ENCODE measurements at regions not wholly inside any gene's neighbourhood (a gene's known extent, or its start where the extent isn't known, plus 50 kb on each side); places are given as distances from the start of the nearest gene placed in this dataset.

- Histone ChIP-seq H3K4me2 (ENCODE audit: low read length) (no peak overlapping the region), H4K20me1 (ENCODE audit: control insufficient read depth, insufficient read depth, low read depth, low read length) (no peaks in the 10 kb centered on the region), H3K9me3 (ENCODE audit: control insufficient read depth, insufficient read depth, low read length) (peaks cover 2% of the 10 kb centered on the region; the same call in 1 of the 2 replicates), H3K27me3 (ENCODE audit: control insufficient read depth, low read length) (no peaks in the 10 kb centered on the region), H3K4me3 (ENCODE audit: low read length) (no peak overlapping the region), H3K36me3 (ENCODE audit: control insufficient read depth, low read length) (no peaks in the 10 kb centered on the region), H3K79me2 (ENCODE audit: control insufficient read depth, low read length) (no peaks in the 10 kb centered on the region), H3F3A (ENCODE audit: control insufficient read depth, insufficient read depth) (no peaks in the 10 kb centered on the region), H3K4me1 (ENCODE audit: control insufficient read depth, low read length) (no peaks in the 10 kb centered on the region), H3K9me2 (replicated peaks; ENCODE audit: control insufficient read depth, low read length) (no peaks in the 10 kb centered on the region), H3K27ac (ENCODE audit: low read depth, low read length) (no peak overlapping the region)
- no peak for TF ChIP-seq CTCF (IDR thresholded peaks at IDR 0.05; ENCODE audit: low read depth, low read length, poor library complexity, severe bottlenecking)
- TF ChIP-seq EZH2phosphoT487 (IDR thresholded peaks at IDR 0.05; ENCODE audit: borderline replicate concordance, low read length) = no peak
Observed at GRCh38 chr7:68025369-68025768, 1028.7 kb downstream of the TYW1 start.

- no peak overlapping the region for H3K4me2 ChIP-seq (ENCODE audit: low read length)
- H3K4me3 ChIP-seq (ENCODE audit: low read length) = no peak overlapping the region
- H3K9me2 ChIP-seq (replicated peaks; ENCODE audit: control insufficient read depth, low read length) = no peaks in the 10 kb centered on the region
- no peaks in the 10 kb centered on the region for H3F3A ChIP-seq (ENCODE audit: control insufficient read depth, insufficient read depth)
- TF ChIP-seq CTCF (IDR thresholded peaks at IDR 0.05; ENCODE audit: low read depth, low read length, poor library complexity, severe bottlenecking) = no peak
- no peak for TF ChIP-seq EZH2phosphoT487 (IDR thresholded peaks at IDR 0.05; ENCODE audit: borderline replicate concordance, low read length)
- no peaks in the 10 kb centered on the region for H3K27me3 ChIP-seq (ENCODE audit: control insufficient read depth, low read length)
- H3K27ac ChIP-seq (ENCODE audit: low read depth, low read length) = no peak overlapping the region
- H3K9me3 ChIP-seq (ENCODE audit: control insufficient read depth, insufficient read depth, low read length) = no peaks in the 10 kb centered on the region
- H3K36me3 ChIP-seq (ENCODE audit: control insufficient read depth, low read length) = no peaks in the 10 kb centered on the region
- H3K4me1 ChIP-seq (ENCODE audit: control insufficient read depth, low read length) = no peaks in the 10 kb centered on the region
- no peaks in the 10 kb centered on the region for H3K79me2 ChIP-seq (ENCODE audit: control insufficient read depth, low read length)
- no peaks in the 10 kb centered on the region for H4K20me1 ChIP-seq (ENCODE audit: control insufficient read depth, insufficient read depth, low read depth, low read length)
Observed at GRCh38 chr7:68030530-68030929, 1033.9 kb downstream of the TYW1 start.

GRCh38 chr7:68031180-68031943 lies 1034.7 kb downstream of the TYW1 start:
- H3K27ac ChIP-seq (ENCODE audit: low read depth, low read length) = no peak overlapping the region
- no peaks in the 10 kb centered on the region for H3K9me2 ChIP-seq (replicated peaks; ENCODE audit: control insufficient read depth, low read length)
- H3F3A ChIP-seq (ENCODE audit: control insufficient read depth, insufficient read depth) = no peaks in the 10 kb centered on the region
- H3K4me1 ChIP-seq (ENCODE audit: control insufficient read depth, low read length) = no peaks in the 10 kb centered on the region
- H3K79me2 ChIP-seq (ENCODE audit: control insufficient read depth, low read length) = no peaks in the 10 kb centered on the region
- no peaks in the 10 kb centered on the region for H3K27me3 ChIP-seq (ENCODE audit: control insufficient read depth, low read length)
- no peak overlapping the region for H3K4me3 ChIP-seq (ENCODE audit: low read length)
- H3K36me3 ChIP-seq (ENCODE audit: control insufficient read depth, low read length) = no peaks in the 10 kb centered on the region
- H3K4me2 ChIP-seq (ENCODE audit: low read length) = no peak overlapping the region
- H4K20me1 ChIP-seq (ENCODE audit: control insufficient read depth, insufficient read depth, low read depth, low read length) = no peaks in the 10 kb centered on the region
- H3K9me3 ChIP-seq (ENCODE audit: control insufficient read depth, insufficient read depth, low read length) = no peaks in the 10 kb centered on the region
- no peak for TF ChIP-seq CTCF (IDR thresholded peaks at IDR 0.05; ENCODE audit: low read depth, low read length, poor library complexity, severe bottlenecking)

Data from DOHH2 (cell line).